ENCODE measurements at regions not wholly inside any gene's neighbourhood (a gene's known extent, or its start where the extent isn't known, plus 50 kb on each side); places are given as distances from the start of the nearest gene placed in this dataset.
"Not testable (repeated sequence)": the region's sequence is repeated elsewhere in the genome, so short reads cannot be mapped to it uniquely, and the experiment has no call there.

DNA sequence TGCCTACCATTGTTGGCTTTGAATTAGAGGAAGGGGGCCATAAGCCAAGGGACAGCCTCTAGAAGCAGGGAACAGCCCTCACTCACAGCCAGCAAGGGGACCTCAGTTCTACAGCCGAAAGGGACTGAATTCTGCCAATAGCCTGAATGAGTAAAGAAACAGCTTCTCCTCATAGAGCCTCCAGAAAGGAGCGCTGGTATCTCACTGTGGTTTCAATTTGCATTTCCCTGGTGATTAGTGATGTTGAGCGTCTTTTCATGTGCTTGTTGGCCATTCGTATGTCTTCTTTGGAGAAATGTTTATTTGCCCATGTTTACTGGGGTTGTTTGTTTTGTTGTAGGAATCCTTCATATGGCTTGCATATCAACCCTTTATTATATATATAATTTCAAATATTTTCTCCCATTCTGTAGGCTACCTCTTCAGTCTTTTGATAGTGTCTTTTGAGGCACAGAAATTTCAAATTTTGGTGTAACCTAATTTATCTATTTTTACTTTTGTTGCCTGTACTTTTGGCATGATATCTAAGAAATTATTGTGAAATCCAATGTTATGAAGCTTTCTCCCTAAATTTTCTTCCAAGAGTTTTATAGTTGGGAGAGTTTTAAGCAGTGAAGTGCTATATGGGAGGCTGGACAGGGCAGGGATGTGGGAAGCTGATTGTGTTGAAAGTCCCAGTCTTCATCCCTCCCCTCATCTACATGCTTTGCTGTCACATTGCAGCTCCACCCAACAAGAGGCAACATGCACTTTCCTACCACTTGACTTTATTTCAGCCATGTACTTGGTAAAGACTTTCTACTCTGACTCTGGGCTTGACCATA is 57.1 kb upstream of the GPCPD1 start:
- peak; percentile 63 for DNase-seq
- Histone ChIP-seq H3K36me3 (ENCODE audit: insufficient read depth, low read length) (no peaks in the 10 kb centered on the region), H3K4me3 (ENCODE audit: low read length) (no peak overlapping the region), H3K4me2 (ENCODE audit: low read depth, low read length, poor library complexity, severe bottlenecking) (no peak overlapping the region), H4K20me1 (ENCODE audit: insufficient read depth, low read depth, low read length) (no peaks in the 10 kb centered on the region), H3K9me2 (replicated peaks; ENCODE audit: insufficient read depth, low read length) (no peaks in the 10 kb centered on the region), H2AFZ (ENCODE audit: low read length) (no peak overlapping the region), H3K4me1 (ENCODE audit: low read length) (peaks cover 6% of the 10 kb centered on the region), H3K27me3 (ENCODE audit: low read length) (no peaks in the 10 kb centered on the region), H3K9me3 (ENCODE audit: low read length) (no peaks in the 10 kb centered on the region), H3K9ac (ENCODE audit: low read length) (no peak overlapping the region), H3K79me2 (ENCODE audit: low read length) (no peaks in the 10 kb centered on the region), H3K27ac (ENCODE audit: low read length) (no peak overlapping the region)

DNA sequence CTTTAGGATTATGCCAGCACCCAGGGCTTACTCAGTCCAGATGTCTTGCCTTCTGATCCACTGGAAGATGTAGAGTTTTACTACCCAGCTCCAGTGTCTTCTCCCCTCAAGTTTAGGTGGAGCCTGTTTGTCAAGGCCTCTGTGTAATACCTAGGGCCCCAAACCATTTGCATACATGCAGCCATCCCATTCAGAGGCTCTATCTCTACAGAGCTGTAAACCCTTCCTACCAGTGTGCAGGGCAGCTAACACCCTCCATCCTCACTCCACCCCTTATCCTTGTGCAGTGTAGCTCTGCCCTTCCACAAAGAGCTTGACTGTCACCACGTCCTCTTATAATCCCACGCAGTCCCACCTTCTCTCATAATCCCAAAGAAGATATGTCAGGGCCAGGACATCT is 54.6 kb upstream of the GPCPD1 start:
- H4K20me1 ChIP-seq (ENCODE audit: insufficient read depth, low read depth, low read length) = no peaks in the 10 kb centered on the region
- no peak for DNase-seq
- no peaks in the 10 kb centered on the region for H3K27me3 ChIP-seq (ENCODE audit: low read length)
- H3K9ac ChIP-seq (ENCODE audit: low read length) = no peak overlapping the region
- no peaks in the 10 kb centered on the region for H3K36me3 ChIP-seq (ENCODE audit: insufficient read depth, low read length)
- H3K79me2 ChIP-seq (ENCODE audit: low read length) = no peaks in the 10 kb centered on the region
- H3K9me3 ChIP-seq (ENCODE audit: low read length) = no peaks in the 10 kb centered on the region
- H3K4me1 ChIP-seq (ENCODE audit: low read length) = peaks cover 6% of the 10 kb centered on the region
- no peaks in the 10 kb centered on the region for H3K9me2 ChIP-seq (replicated peaks; ENCODE audit: insufficient read depth, low read length)
- no peak overlapping the region for H3K27ac ChIP-seq (ENCODE audit: low read length)
- H3K4me3 ChIP-seq (ENCODE audit: low read length) = no peak overlapping the region
- H3K4me2 ChIP-seq (ENCODE audit: low read depth, low read length, poor library complexity, severe bottlenecking) = no peak overlapping the region
- no peak overlapping the region for H2AFZ ChIP-seq (ENCODE audit: low read length)

DNA sequence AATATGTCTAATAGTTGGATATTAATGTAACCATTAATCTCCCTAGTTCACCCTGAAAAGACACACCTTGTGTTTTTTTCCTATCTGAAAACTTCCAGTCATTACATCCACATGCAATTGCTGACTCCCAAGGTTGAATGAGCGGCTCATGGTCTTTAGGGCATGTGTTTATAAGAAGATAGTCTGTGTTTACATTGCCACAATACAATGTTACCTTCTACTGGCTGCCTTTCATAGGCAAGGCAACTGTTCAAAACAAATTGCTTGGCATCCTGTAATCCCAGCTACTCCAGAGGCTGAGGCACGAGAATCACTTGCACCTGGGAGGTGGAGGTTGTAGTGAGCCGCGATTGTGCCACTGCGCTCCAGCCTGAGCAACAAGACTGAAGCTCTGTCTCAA is 52.6 kb upstream of the GPCPD1 start:
- no peak overlapping the region for H3K4me3 ChIP-seq (ENCODE audit: low read length)
- H3K9ac ChIP-seq (ENCODE audit: low read length) = no peak overlapping the region
- peaks cover 6% of the 10 kb centered on the region for H3K4me1 ChIP-seq (ENCODE audit: low read length)
- no peaks in the 10 kb centered on the region for H3K27me3 ChIP-seq (ENCODE audit: low read length)
- DNase-seq = no peak
- H2AFZ ChIP-seq (ENCODE audit: low read length) = no peak overlapping the region
- no peaks in the 10 kb centered on the region for H3K9me3 ChIP-seq (ENCODE audit: low read length)
- no peak overlapping the region for H3K4me2 ChIP-seq (ENCODE audit: low read depth, low read length, poor library complexity, severe bottlenecking)
- no peaks in the 10 kb centered on the region for H3K79me2 ChIP-seq (ENCODE audit: low read length)
- no peaks in the 10 kb centered on the region for H4K20me1 ChIP-seq (ENCODE audit: insufficient read depth, low read depth, low read length)
- no peak overlapping the region for H3K27ac ChIP-seq (ENCODE audit: low read length)
- no peaks in the 10 kb centered on the region for H3K36me3 ChIP-seq (ENCODE audit: insufficient read depth, low read length)
- H3K9me2 ChIP-seq (replicated peaks; ENCODE audit: insufficient read depth, low read length) = no peaks in the 10 kb centered on the region

DNA sequence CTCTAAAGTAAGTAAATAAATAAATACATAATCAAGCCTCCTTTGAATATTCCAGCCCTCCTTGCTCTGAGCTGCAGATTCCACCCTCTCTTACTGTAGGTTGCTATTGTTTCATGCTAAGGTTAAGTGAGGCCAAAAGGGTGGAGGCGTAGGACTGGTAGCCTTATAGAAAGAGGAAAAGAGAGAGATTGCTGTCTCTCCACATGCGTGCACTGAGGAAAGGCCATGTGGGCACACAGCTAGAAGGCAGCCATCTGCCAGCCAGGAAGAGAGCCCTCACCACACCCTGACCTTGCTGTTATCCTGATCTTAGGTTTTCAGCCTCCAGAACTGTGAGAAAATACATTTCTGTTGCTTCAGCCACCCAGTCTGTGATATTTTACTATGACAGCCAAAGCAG is 52.0 kb upstream of the GPCPD1 start:
- peaks cover 5% of the 10 kb centered on the region for H3K4me1 ChIP-seq (ENCODE audit: low read length)
- no peaks in the 10 kb centered on the region for H3K9me3 ChIP-seq (ENCODE audit: low read length)
- H3K36me3 ChIP-seq (ENCODE audit: insufficient read depth, low read length) = no peaks in the 10 kb centered on the region
- no peak overlapping the region for H3K4me3 ChIP-seq (ENCODE audit: low read length)
- no peaks in the 10 kb centered on the region for H3K9me2 ChIP-seq (replicated peaks; ENCODE audit: insufficient read depth, low read length)
- no peak overlapping the region for H3K27ac ChIP-seq (ENCODE audit: low read length)
- no peaks in the 10 kb centered on the region for H3K27me3 ChIP-seq (ENCODE audit: low read length)
- no peaks in the 10 kb centered on the region for H4K20me1 ChIP-seq (ENCODE audit: insufficient read depth, low read depth, low read length)
- H3K79me2 ChIP-seq (ENCODE audit: low read length) = no peaks in the 10 kb centered on the region
- no peak overlapping the region for H3K4me2 ChIP-seq (ENCODE audit: low read depth, low read length, poor library complexity, severe bottlenecking)
- H2AFZ ChIP-seq (ENCODE audit: low read length) = no peak overlapping the region
- DNase-seq = no peak
- no peak overlapping the region for H3K9ac ChIP-seq (ENCODE audit: low read length)

DNA sequence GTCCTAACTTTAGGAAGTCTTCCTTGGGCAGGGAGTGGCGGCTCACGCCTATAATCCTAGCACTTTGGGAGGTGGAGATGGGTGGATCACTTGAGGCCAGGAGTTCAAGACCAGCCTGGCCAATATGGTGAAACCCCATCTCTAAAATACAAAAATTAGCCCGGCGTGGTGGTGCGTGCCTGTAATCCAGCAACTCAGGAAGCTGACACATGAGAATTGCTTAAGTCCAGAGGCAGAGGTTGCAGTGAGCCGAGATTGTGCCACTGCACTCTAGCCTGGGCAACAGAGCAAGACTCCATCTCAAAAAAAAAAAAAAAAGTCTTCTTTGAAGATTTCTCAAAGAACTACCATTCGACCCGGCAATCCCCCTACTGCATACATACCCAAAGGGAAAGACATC is 50.0 kb upstream of the GPCPD1 start:
- H3K9me3 ChIP-seq (ENCODE audit: low read length); H3K36me3 ChIP-seq (ENCODE audit: insufficient read depth, low read length); H3K4me3 ChIP-seq (ENCODE audit: low read length); H3K27me3 ChIP-seq (ENCODE audit: low read length); H3K9me2 ChIP-seq (replicated peaks; ENCODE audit: insufficient read depth, low read length); H3K79me2 ChIP-seq (ENCODE audit: low read length); H3K4me1 ChIP-seq (ENCODE audit: low read length); H3K4me2 ChIP-seq (ENCODE audit: low read depth, low read length, poor library complexity, severe bottlenecking); H4K20me1 ChIP-seq (ENCODE audit: insufficient read depth, low read depth, low read length); H3K9ac ChIP-seq (ENCODE audit: low read length); DNase-seq; H2AFZ ChIP-seq (ENCODE audit: low read length); H3K27ac ChIP-seq (ENCODE audit: low read length): not testable (repeated sequence)

All from Karpas-422 (cell line).